ENCODE measurements at regions not wholly inside any gene's neighbourhood (a gene's known extent, or its start where the extent isn't known, plus 50 kb on each side); places are given as distances from the start of the nearest gene placed in this dataset.

DNA sequence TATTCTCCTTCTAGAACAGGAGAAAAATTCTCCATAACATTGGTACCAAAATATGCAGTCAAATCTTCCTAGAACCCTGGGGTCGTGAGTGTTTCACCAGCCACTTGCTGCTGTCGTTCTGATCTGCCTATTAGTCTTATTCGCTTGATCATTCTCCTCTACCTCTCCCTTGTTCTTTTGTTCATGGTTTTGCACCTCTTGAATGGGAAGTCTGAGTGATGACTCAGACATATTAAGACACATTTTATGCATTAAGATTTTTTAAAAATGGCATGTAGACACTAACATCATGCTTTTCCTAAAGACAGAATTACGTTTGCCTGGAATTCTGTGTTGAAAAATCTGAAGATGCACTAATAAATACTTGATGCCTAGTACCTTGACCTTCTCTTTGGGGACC lies 159.2 kb upstream of the LRIG3 start:
- TF ChIP-seq, protein P1, sequence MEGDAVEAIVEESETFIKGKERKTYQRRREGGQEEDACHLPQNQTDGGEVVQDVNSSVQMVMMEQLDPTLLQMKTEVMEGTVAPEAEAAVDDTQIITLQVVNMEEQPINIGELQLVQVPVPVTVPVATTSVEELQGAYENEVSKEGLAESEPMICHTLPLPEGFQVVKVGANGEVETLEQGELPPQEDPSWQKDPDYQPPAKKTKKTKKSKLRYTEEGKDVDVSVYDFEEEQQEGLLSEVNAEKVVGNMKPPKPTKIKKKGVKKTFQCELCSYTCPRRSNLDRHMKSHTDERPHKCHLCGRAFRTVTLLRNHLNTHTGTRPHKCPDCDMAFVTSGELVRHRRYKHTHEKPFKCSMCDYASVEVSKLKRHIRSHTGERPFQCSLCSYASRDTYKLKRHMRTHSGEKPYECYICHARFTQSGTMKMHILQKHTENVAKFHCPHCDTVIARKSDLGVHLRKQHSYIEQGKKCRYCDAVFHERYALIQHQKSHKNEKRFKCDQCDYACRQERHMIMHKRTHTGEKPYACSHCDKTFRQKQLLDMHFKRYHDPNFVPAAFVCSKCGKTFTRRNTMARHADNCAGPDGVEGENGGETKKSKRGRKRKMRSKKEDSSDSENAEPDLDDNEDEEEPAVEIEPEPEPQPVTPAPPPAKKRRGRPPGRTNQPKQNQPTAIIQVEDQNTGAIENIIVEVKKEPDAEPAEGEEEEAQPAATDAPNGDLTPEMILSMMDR (IDR thresholded peaks at IDR 0.05): no peak
- no peak for TF ChIP-seq EZH2 (IDR thresholded peaks at IDR 0.05; ENCODE audit: borderline replicate concordance, insufficient read depth, low read depth, low read length, poor library complexity, severe bottlenecking)

All from B cell (primary cell).